Spleen (tissue), 11 donors: ENCODE measurements at regions not wholly inside any gene's neighbourhood (a gene's known extent, or its start where the extent isn't known, plus 50 kb on each side); places are given as distances from the start of the nearest gene placed in this dataset.

ENCODE experiments used
- DNase-seq: peaks from one replicate; pipeline ENCODE4 v3.0.0-alpha.2; 2020
- H3K27ac ChIP-seq, 8 donors: fragments of 200-600 bp; sonication (generic) in 7 of 8; 1 replicate in 4 of 8; 2 replicates in 4 of 8; pipeline versions ENCODE4 v1.5.0 to v1.8.0; 2016 to 2021; ENCODE audit warnings: inconsistent platforms in 4 of 8, mild to moderate bottlenecking in 4 of 8, moderate library complexity in 1 of 8
- H3K27me3 ChIP-seq, 7 donors: fragments of 200-600 bp; sonication (generic) in 6 of 7; replicated peaks in 1 of 7; 1 replicate in 4 of 7; 2 replicates in 3 of 7; pipeline versions ENCODE4 v1.5.0 to v1.8.0; 2016 to 2021; ENCODE audit warnings: inconsistent platforms in 3 of 7, mild to moderate bottlenecking in 1 of 7
- H3K36me3 ChIP-seq, 6 donors: fragments of 200-600 bp; sonication (generic) in 5 of 6; 1 replicate in 4 of 6; 2 replicates in 2 of 6; pipeline versions ENCODE4 v1.5.0 to v1.8.0; 2016 to 2021; ENCODE audit warnings: inconsistent platforms in 2 of 6
- H3K4me1 ChIP-seq, 6 donors: fragments of 200-600 bp; sonication (generic) in 5 of 6; 1 replicate in 3 of 6; 2 replicates in 3 of 6; pipeline versions ENCODE4 v1.5.0 to v1.8.0; 2016 to 2021; ENCODE audit warnings: inconsistent platforms in 3 of 6
- H3K4me3 ChIP-seq, 8 donors: fragments of 200-600 bp; sonication (generic) in 7 of 8; 1 replicate in 4 of 8; 2 replicates in 4 of 8; pipeline versions ENCODE4 v1.5.0 to v1.8.0; 2016 to 2021; ENCODE audit warnings: inconsistent platforms in 4 of 8, mild to moderate bottlenecking in 4 of 8, moderate library complexity in 2 of 8
- H3K9me3 ChIP-seq, 8 donors: fragments of 200-600 bp; sonication (generic) in 7 of 8; 1 replicate in 4 of 8; 2 replicates in 4 of 8; pipeline versions ENCODE4 v1.5.0 to v1.8.0; 2016 to 2021; ENCODE audit warnings: inconsistent platforms in 4 of 8
- POLR2A ChIP-seq, 3 donors: fragments of 450-650 bp; IDR thresholded peaks; one replicate each; pipeline ENCODE4 v1.5.1; 2017; ENCODE audit warnings: antibody characterized with exemption in 3 of 3, mild to moderate bottlenecking in 1 of 3
- POLR2AphosphoS5 ChIP-seq, 3 donors: sonication (generic); formaldehyde crosslinking; IDR thresholded peaks; one replicate each; pipeline ENCODE4 v1.5.1; 2017; ENCODE audit warnings: antibody characterized with exemption in 3 of 3
- WGBS, 5 donors: extraction: QIAGEN DNeasy Blood & Tissue Kit in 3 of 5; methylation state at CpG; one replicate each; pipeline versions ENCODE4 v1.1.5 to v1.1.7; 2013 to 2018; 5-methylcytosine and 5-hydroxymethylcytosine counted together
- intact Hi-C: fragments of 100-400 bp; cut with DNase I; formaldehyde crosslinking; loops from one replicate; pipeline ENCODE4 v1.15.0; 2023; ENCODE audit warnings: low total_unique reads
- TF ChIP-seq, protein P1 (sequence below), 11 experiments: fragments of 200-600 bp in 7 of 11; fragments of 450-650 bp in 4 of 11; sonication (generic) in 4 of 11; IDR thresholded peaks in 8 of 11; conservative IDR thresholded peaks in 3 of 11; 1 replicate in 7 of 11; 2 replicates in 4 of 11; pipeline versions ENCODE4 v1.4.0 to v1.8.0; 2016 to 2021; ENCODE audit warnings: antibody characterized with exemption in 11 of 11, inconsistent platforms in 4 of 11, mild to moderate bottlenecking in 1 of 11
- donor health status: healthy with polysubstance abuse.
- donor health status: DM: no; HTN: no; CAD: no; lungs with moderate emphysema.
- donor health status: DM: no; HTN: no; CAD: no.
- donor health status: Bipolar disorder and iron deficiency.
- donor health status: healthy.
- donor health status: DM: no; HTN: no; CAD: no.
- donor health status: DM: yes; HTN: yes; CAD: no.

DNA sequence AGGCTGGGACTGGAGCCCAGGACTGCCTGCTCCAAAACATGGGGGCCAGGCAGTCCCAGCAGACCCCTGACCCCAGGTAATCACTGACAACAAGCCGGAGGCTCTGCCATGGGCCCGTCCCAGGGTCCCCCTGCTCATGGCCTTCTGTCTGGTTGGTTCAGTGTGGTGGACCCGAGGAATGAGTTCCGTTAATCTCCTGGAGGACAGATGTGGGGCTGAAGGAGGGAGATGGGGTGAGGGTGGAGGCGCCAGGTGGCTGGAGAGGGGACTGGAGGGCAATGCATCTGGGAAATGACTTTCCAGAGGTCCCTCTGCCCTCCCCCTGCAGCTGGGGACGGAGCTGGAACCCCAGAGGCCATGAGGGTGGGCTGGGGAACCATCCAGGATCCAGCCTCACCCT, 103.2 kb downstream of the EBNA1BP2 start:
- no peak for TF ChIP-seq POLR2A (IDR thresholded peaks at IDR 0.05)
- no peak for TF ChIP-seq POLR2AphosphoS5 (IDR thresholded peaks at IDR 0.05)
- TF ChIP-seq, protein P1, sequence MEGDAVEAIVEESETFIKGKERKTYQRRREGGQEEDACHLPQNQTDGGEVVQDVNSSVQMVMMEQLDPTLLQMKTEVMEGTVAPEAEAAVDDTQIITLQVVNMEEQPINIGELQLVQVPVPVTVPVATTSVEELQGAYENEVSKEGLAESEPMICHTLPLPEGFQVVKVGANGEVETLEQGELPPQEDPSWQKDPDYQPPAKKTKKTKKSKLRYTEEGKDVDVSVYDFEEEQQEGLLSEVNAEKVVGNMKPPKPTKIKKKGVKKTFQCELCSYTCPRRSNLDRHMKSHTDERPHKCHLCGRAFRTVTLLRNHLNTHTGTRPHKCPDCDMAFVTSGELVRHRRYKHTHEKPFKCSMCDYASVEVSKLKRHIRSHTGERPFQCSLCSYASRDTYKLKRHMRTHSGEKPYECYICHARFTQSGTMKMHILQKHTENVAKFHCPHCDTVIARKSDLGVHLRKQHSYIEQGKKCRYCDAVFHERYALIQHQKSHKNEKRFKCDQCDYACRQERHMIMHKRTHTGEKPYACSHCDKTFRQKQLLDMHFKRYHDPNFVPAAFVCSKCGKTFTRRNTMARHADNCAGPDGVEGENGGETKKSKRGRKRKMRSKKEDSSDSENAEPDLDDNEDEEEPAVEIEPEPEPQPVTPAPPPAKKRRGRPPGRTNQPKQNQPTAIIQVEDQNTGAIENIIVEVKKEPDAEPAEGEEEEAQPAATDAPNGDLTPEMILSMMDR (IDR thresholded peaks at IDR 0.05 in 8 of 11, conservative IDR thresholded peaks at IDR 0.05 in 3 of 11) = no peak
- H3K36me3 ChIP-seq = no peaks in the 10 kb centered on the region
- no peak for DNase-seq
- no peaks in the 10 kb centered on the region for H3K9me3 ChIP-seq
- no peak overlapping the region for H3K4me3 ChIP-seq
- H3K27me3 ChIP-seq = peaks cover 0 to 16% (median 0%) of the 10 kb centered on the region in 7 donors
- peaks cover 4 to 39% (median 20%) of the 10 kb centered on the region in 6 donors for H3K4me1 ChIP-seq
- intact Hi-C loops = no loop called here
- 85 to 96% (median 93%) methylated on average over 5 to 6 of the region's 6 CpGs for WGBS, 5 donors
- peak overlapping the region in 7 of 8 donors; percentile 38 to 74 (median 61) for H3K27ac ChIP-seq

DNA sequence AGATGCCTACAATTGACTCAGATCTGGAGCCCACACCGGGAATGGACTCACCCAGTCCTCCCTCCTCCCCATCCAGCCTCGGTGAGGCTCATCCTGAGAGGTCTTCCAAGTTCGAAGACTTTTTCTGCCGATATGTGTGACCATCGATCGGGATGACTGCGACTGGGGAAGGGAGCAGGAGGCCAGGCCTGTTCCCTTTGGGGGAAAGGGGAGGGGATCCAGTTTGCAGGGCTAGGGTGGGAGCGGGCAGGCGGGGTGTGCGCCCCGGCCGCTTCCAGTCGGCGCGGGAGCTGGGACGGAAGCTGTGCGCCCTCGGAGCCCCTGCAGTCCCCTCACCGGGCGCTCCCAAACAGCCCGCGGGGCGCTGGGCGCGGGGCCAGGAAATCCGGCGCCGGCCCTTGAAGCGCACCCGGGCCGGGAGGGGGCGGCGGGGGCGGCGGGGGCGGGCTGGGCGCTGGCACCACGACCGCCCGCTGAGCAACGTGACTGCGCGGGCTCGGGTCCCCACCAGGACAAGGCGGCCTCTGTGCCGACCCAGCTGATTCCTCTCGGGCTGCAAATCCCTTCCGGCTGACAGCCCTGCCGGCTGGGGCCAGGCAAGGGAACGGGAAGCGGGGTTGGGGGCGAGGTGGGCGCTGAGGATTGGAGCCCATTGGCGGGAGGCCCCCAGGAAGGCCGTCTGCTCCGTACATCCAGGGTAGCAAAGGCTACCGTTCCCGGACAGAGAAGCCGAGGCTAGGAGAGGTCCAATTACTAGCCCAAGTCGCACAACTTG, 103.9 kb downstream of the EBNA1BP2 start:
- H3K27ac ChIP-seq = peak overlapping the region in 7 of 8 donors; percentile 38 to 74 (median 61)
- peaks cover 4 to 33% (median 15%) of the 10 kb centered on the region in 6 donors for H3K4me1 ChIP-seq
- peaks cover 0 to 16% (median 0%) of the 10 kb centered on the region in 7 donors for H3K27me3 ChIP-seq
- 4 to 18% (median 8%) methylated on average over 19 to 60 of the region's 60 CpGs for WGBS, 5 donors
- no peaks in the 10 kb centered on the region for H3K9me3 ChIP-seq
- no peaks in the 10 kb centered on the region for H3K36me3 ChIP-seq
- intact Hi-C loops = no loop called here
- peak; percentile 82 for DNase-seq
- H3K4me3 ChIP-seq = peak overlapping the region; percentile 11 to 69 (median 30)
- TF ChIP-seq POLR2A (IDR thresholded peaks at IDR 0.05) (no peak), POLR2AphosphoS5 (IDR thresholded peaks at IDR 0.05) (no peak)
- TF ChIP-seq, protein P1 (IDR thresholded peaks at IDR 0.05 in 8 of 11, conservative IDR thresholded peaks at IDR 0.05 in 3 of 11) = peak in 1 of 11 experiments; percentile 13

DNA sequence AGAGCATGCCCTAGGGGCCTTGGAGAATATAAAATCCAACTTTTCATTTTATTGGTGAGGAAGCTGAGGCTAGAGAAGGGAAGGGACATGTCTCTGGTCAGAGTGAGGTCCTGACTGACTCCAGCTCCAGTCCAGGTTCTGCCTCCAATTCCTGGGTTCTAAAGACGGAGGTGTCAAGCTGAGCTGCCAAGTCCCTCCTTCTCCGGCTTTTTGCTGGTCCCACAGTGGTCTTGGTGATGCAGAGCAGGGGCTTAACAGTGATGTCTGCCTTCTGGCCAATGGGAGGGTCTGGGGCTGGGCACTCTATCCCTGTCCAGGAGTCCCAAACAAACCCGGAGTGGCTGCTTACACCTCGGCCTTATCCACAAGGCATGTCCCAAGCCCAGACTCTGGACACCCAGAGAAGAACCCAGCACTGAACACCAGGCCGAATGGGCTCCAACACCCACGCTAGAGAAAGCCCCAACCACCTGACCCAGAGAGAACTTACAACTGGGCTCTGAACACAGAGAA, 104.8 kb downstream of the EBNA1BP2 start:
- no peaks in the 10 kb centered on the region for H3K9me3 ChIP-seq
- H3K4me1 ChIP-seq = peaks cover 3 to 26% (median 11%) of the 10 kb centered on the region in 6 donors
- H3K36me3 ChIP-seq = no peaks in the 10 kb centered on the region
- peaks cover 0 to 16% (median 0%) of the 10 kb centered on the region in 7 donors for H3K27me3 ChIP-seq
- no peak overlapping the region for H3K4me3 ChIP-seq
- intact Hi-C loops = no loop called here
- DNase-seq = no peak
- 89 to 98% (median 95%) methylated on average over 4 to 6 of the region's 6 CpGs for WGBS, 5 donors
- H3K27ac ChIP-seq = no peak overlapping the region
- TF ChIP-seq POLR2A (IDR thresholded peaks at IDR 0.05) (no peak), POLR2AphosphoS5 (IDR thresholded peaks at IDR 0.05) (no peak)
- TF ChIP-seq, protein P1 (IDR thresholded peaks at IDR 0.05 in 8 of 11, conservative IDR thresholded peaks at IDR 0.05 in 3 of 11) = no peak

DNA sequence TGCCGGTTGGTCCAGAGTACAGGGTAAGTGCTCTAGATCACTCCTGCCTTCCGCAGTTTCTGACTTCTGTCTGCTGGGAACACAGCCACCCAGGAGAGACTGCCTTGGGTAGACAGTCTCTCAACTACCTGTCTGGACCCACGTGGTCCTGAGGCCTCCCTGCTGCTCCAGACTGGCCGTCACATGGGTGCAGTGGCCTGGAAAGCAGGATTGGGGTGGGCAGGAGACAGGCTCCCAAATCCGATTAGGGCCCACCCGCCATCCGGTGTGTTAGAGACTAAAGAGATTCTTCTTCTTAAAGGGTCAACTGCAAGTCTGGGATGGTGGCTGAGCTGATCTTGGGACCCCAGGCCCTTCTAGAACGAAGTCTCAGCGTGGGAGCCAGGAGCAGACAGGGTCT, 105.5 kb downstream of the EBNA1BP2 start:
- H3K4me1 ChIP-seq = peaks cover 3 to 26% (median 11%) of the 10 kb centered on the region in 6 donors
- intact Hi-C loops = no loop called here
- TF ChIP-seq POLR2AphosphoS5 (IDR thresholded peaks at IDR 0.05) (no peak), POLR2A (IDR thresholded peaks at IDR 0.05) (no peak)
- TF ChIP-seq, protein P1 (IDR thresholded peaks at IDR 0.05 in 8 of 11, conservative IDR thresholded peaks at IDR 0.05 in 3 of 11) = no peak
- H3K27ac ChIP-seq = no peak overlapping the region
- DNase-seq = no peak
- H3K27me3 ChIP-seq = peaks cover 0 to 16% (median 0%) of the 10 kb centered on the region in 7 donors
- no peaks in the 10 kb centered on the region for H3K9me3 ChIP-seq
- no peaks in the 10 kb centered on the region for H3K36me3 ChIP-seq
- WGBS, 5 donors = 91 to 95% (median 92%) methylated on average over 9 of the region's 9 CpGs
- H3K4me3 ChIP-seq = no peak overlapping the region
